Mesenchymal stem cell (in vitro differentiated cells and primary cell): ENCODE measurements at regions not wholly inside any gene's neighbourhood (a gene's known extent, or its start where the extent isn't known, plus 50 kb on each side); places are given as distances from the start of the nearest gene placed in this dataset.

Experiments used
- DNase-seq: peaks from one replicate; pipeline ENCODE4 v3.0.0-alpha.2; 2013
- H2AFZ ChIP-seq: one replicate; pipeline ENCODE4 v1.6.1; 2013; ENCODE audit warnings: low read depth, mild to moderate bottlenecking, control low read depth, inconsistent platforms, low read length, moderate library complexity
- H2AK5ac ChIP-seq: 2 replicates; pipeline ENCODE4 v1.6.1; 2013; ENCODE audit warnings: low read length, moderate library complexity, mild to moderate bottlenecking, inconsistent platforms; ENCODE audit not compliant: severe bottlenecking
- H2BK120ac ChIP-seq: one replicate; pipeline ENCODE4 v1.6.1; 2013; ENCODE audit warnings: low read depth, mild to moderate bottlenecking, inconsistent platforms, low read length, moderate library complexity
- H2BK12ac ChIP-seq, 2 experiments: one replicate each; pipeline ENCODE4 v1.6.1; 2013; ENCODE audit warnings: inconsistent platforms in 2 of 2, low read length in 2 of 2, mild to moderate bottlenecking in 2 of 2, moderate library complexity in 2 of 2, control low read depth in 1 of 2
- H2BK15ac ChIP-seq: one replicate; pipeline ENCODE4 v1.6.1; 2013; ENCODE audit warnings: mild to moderate bottlenecking, low read depth, inconsistent platforms; ENCODE audit not compliant: poor library complexity, severe bottlenecking
- H2BK5ac ChIP-seq: 2 replicates; pipeline ENCODE4 v1.6.1; 2013; ENCODE audit warnings: low read depth, mild to moderate bottlenecking, low read length, control low read depth, inconsistent platforms; ENCODE audit not compliant: poor library complexity, severe bottlenecking
- H3K14ac ChIP-seq, 2 experiments: one replicate each; pipeline ENCODE4 v1.6.1; 2013; ENCODE audit warnings: inconsistent platforms in 2 of 2, low read length in 2 of 2, control low read depth in 1 of 2, mild to moderate bottlenecking in 1 of 2, moderate library complexity in 1 of 2
- H3K18ac ChIP-seq, 2 experiments: one replicate each; pipeline ENCODE4 v1.6.1; 2013; ENCODE audit warnings: inconsistent platforms in 2 of 2, low read length in 2 of 2, control low read depth in 1 of 2, low read depth in 1 of 2, mild to moderate bottlenecking in 1 of 2
- H3K23ac ChIP-seq, 2 experiments: one replicate each; pipeline ENCODE4 v1.6.1; 2013; ENCODE audit warnings: inconsistent platforms in 2 of 2, low read length in 2 of 2, mild to moderate bottlenecking in 2 of 2, moderate library complexity in 2 of 2, control low read depth in 1 of 2
- H3K27ac ChIP-seq: 2 replicates; pipeline ENCODE4 v1.5.1; 2013; ENCODE audit warnings: mild to moderate bottlenecking, moderate library complexity, low read length, control low read depth, inconsistent platforms; ENCODE audit not compliant: poor library complexity, severe bottlenecking
- H3K27me3 ChIP-seq, 2 experiments: 2 replicates each; pipeline versions ENCODE4 v1.6.1 to v1.7.0; 2013; ENCODE audit warnings: low read length in 2 of 2, mild to moderate bottlenecking in 2 of 2, moderate library complexity in 2 of 2, control low read depth in 1 of 2, inconsistent platforms in 1 of 2; ENCODE audit not compliant: control insufficient read depth in 1 of 2, insufficient read depth in 1 of 2
- H3K36me3 ChIP-seq, 2 experiments: 2 replicates each; pipeline versions ENCODE4 v1.6.1 to v1.7.0; 2013; ENCODE audit warnings: low read length in 2 of 2, control low read depth in 1 of 2, inconsistent platforms in 1 of 2, low read depth in 1 of 2, mild to moderate bottlenecking in 1 of 2; ENCODE audit not compliant: insufficient read depth in 2 of 2, control insufficient read depth in 1 of 2
- H3K4ac ChIP-seq, 2 experiments: one replicate each; pipeline ENCODE4 v1.6.1; 2013; ENCODE audit warnings: inconsistent platforms in 2 of 2, low read length in 2 of 2, mild to moderate bottlenecking in 2 of 2, moderate library complexity in 2 of 2, control low read depth in 1 of 2, low read depth in 1 of 2
- H3K4me1 ChIP-seq: 2 replicates; pipeline ENCODE4 v1.6.1; 2013; ENCODE audit warnings: low read depth, low read length, control low read depth; ENCODE audit not compliant: control insufficient read depth, insufficient read depth
- H3K4me2 ChIP-seq: 2 replicates; pipeline ENCODE4 v1.6.1; 2013; ENCODE audit warnings: low read length, mild to moderate bottlenecking, inconsistent platforms; ENCODE audit not compliant: poor library complexity, severe bottlenecking
- H3K4me3 ChIP-seq, 2 experiments: 2 replicates each; pipeline versions ENCODE4 v1.5.1 to v1.7.0; 2013; ENCODE audit warnings: low read length in 2 of 2, mild to moderate bottlenecking in 2 of 2, control low read depth in 1 of 2, low read depth in 1 of 2; ENCODE audit not compliant: insufficient read depth in 1 of 2
- H3K79me1 ChIP-seq: replicated peaks from 2 replicates; pipeline ENCODE4 v1.6.1; 2013; ENCODE audit warnings: mild to moderate bottlenecking, control low read depth, low read length, inconsistent platforms; ENCODE audit not compliant: poor library complexity, severe bottlenecking
- H3K9ac ChIP-seq: 2 replicates; pipeline ENCODE4 v1.7.0; 2013; ENCODE audit warnings: mild to moderate bottlenecking, low read length, moderate library complexity
- H3K9me3 ChIP-seq: 2 replicates; pipeline ENCODE4 v1.7.0; 2013; ENCODE audit warnings: mild to moderate bottlenecking, low read length; ENCODE audit not compliant: control insufficient read depth
- H4K8ac ChIP-seq: one replicate; pipeline ENCODE4 v1.6.1; 2013; ENCODE audit warnings: inconsistent platforms, mild to moderate bottlenecking, low read length, moderate library complexity
- H4K91ac ChIP-seq: one replicate; pipeline ENCODE4 v1.6.1; 2013; ENCODE audit warnings: mild to moderate bottlenecking, low read length, inconsistent platforms
- WGBS: methylation state at CpG from one replicate; pipeline ENCODE4 v1.1.7; 2013; ENCODE audit warnings: mixed read lengths; 5-methylcytosine and 5-hydroxymethylcytosine counted together

DNA sequence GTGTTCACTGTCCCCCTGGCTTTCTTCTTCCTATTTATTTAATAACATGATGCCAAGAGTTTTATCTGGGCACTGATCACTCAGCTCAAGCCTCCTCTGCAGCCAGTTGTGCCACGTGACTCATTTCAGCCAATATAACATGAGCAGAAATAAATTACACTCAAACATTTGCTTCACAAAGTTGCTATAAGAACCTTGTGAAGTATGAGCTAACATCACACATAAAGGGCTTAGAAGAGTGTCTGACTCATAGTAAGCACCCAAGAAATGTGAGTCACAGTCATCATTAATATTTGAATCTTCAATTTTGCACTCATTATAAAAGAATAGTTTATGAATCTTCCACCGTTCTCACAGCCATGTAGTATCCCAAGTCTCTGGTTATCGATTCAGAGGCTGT, 414.6 kb upstream of the NPVF start:
- Histone ChIP-seq H3K23ac (no peak overlapping the region), H4K91ac (no peak overlapping the region), H3K27me3 (no peaks in the 10 kb centered on the region), H2BK120ac (no peak overlapping the region), H3K4ac (no peak overlapping the region), H3K27ac (no peak overlapping the region), H3K36me3 (no peaks in the 10 kb centered on the region), H3K9ac (no peak overlapping the region), H2AFZ (no peak overlapping the region), H2BK15ac (no peak overlapping the region), H2BK12ac (no peak overlapping the region), H3K14ac (no peak overlapping the region), H3K4me2 (no peak overlapping the region), H2BK5ac (no peak overlapping the region), H4K8ac (no peak overlapping the region), H3K79me1 (no peaks in the 10 kb centered on the region), H3K4me1 (peaks cover 1% of the 10 kb centered on the region), H3K9me3 (no peaks in the 10 kb centered on the region), H3K18ac (no peak overlapping the region), H3K4me3 (no peak overlapping the region), H2AK5ac (no peak overlapping the region)
- no peak for DNase-seq
- WGBS = 88% methylated on average over 3 of the region's 3 CpGs

DNA sequence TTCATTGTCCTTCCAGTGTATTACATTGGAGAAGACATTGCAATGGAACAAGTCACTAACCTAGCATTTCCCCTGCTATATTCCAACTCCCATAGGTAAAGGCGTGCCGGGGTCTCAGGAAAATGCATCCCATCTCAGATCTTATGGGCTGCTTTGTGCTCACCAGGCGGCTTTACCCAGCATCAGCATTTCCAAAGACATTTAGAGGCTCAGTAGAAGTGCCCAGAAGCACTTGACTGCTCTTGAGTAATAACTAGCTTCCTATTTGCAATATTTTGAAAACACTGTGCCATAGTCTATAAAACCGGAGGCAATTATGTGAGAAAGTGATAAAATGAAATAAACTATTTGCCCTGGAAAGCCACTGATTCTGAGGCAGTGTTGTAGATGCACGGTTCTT, 415.0 kb upstream of the NPVF start:
- no peaks in the 10 kb centered on the region for H3K27me3 ChIP-seq
- H2BK12ac ChIP-seq = no peak overlapping the region
- H3K36me3 ChIP-seq = no peaks in the 10 kb centered on the region
- no peak overlapping the region for H2AK5ac ChIP-seq
- no peak overlapping the region for H3K18ac ChIP-seq
- H2BK120ac ChIP-seq = no peak overlapping the region
- H2AFZ ChIP-seq = no peak overlapping the region
- no peak overlapping the region for H3K4ac ChIP-seq
- H3K23ac ChIP-seq = no peak overlapping the region
- DNase-seq = no peak
- peaks cover 1% of the 10 kb centered on the region for H3K4me1 ChIP-seq
- no peak overlapping the region for H2BK5ac ChIP-seq
- H2BK15ac ChIP-seq = no peak overlapping the region
- H3K79me1 ChIP-seq = no peaks in the 10 kb centered on the region
- no peak overlapping the region for H3K27ac ChIP-seq
- H3K9ac ChIP-seq = no peak overlapping the region
- WGBS = 84% methylated on average over 5 of the region's 5 CpGs
- H4K91ac ChIP-seq = no peak overlapping the region
- no peak overlapping the region for H3K4me3 ChIP-seq
- H3K9me3 ChIP-seq = no peaks in the 10 kb centered on the region
- no peak overlapping the region for H3K14ac ChIP-seq
- no peak overlapping the region for H4K8ac ChIP-seq
- no peak overlapping the region for H3K4me2 ChIP-seq

DNA sequence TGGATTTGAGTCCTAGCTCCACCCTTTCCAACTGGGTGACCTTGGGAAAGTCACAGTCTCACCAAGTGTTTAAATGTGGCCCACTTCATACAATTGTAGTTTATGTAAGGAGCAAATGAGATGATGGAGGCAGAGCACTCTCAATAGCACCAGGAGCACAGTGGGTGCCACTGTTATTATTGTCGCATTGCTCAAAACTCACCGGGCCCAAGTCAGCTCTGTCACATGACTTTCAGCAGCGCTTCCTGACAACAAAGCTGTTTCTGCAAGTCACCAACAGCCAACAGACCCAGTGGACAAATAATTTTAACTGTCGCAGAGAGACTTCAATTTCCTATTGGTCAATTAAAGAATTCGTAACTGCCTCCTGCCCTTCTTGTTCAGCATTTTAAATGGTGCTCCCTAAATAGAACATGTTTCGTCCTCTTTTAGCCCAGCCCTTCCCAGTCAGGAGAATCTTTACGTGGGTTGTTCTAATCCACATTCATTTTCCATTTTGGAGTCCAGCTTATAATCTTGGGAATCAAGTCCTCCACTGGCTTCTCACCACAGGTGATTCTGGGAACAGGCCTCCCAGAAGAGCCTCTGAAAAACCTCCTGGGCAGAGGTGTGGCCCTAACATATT, 415.6 kb upstream of the NPVF start:
- Histone ChIP-seq H2BK120ac (no peak overlapping the region), H4K8ac (no peak overlapping the region), H3K27ac (no peak overlapping the region), H3K4me3 (no peak overlapping the region), H3K4ac (no peak overlapping the region), H2BK12ac (no peak overlapping the region), H3K14ac (no peak overlapping the region), H2AFZ (no peak overlapping the region), H3K27me3 (no peaks in the 10 kb centered on the region), H3K4me2 (no peak overlapping the region), H3K9me3 (no peaks in the 10 kb centered on the region), H2BK5ac (no peak overlapping the region), H2BK15ac (no peak overlapping the region), H2AK5ac (no peak overlapping the region), H3K9ac (no peak overlapping the region), H3K36me3 (no peaks in the 10 kb centered on the region), H3K18ac (no peak overlapping the region), H3K23ac (no peak overlapping the region), H3K4me1 (peaks cover 1% of the 10 kb centered on the region), H4K91ac (no peak overlapping the region), H3K79me1 (no peaks in the 10 kb centered on the region)
- no peak for DNase-seq
- WGBS = 89% methylated on average over 7 of the region's 7 CpGs

- H3K23ac ChIP-seq = no peak overlapping the region
- H3K4me2 ChIP-seq = no peak overlapping the region
- 70% methylated on average over 6 of the region's 6 CpGs for WGBS
- no peak overlapping the region for H3K4me3 ChIP-seq
- H3K79me1 ChIP-seq = no peaks in the 10 kb centered on the region
- H2AFZ ChIP-seq = no peak overlapping the region
- no peak overlapping the region for H3K14ac ChIP-seq
- no peak overlapping the region for H2BK15ac ChIP-seq
- peaks cover 1% of the 10 kb centered on the region for H3K4me1 ChIP-seq
- H3K36me3 ChIP-seq = no peaks in the 10 kb centered on the region
- no peaks in the 10 kb centered on the region for H3K9me3 ChIP-seq
- H3K4ac ChIP-seq = no peak overlapping the region
- no peak overlapping the region for H3K27ac ChIP-seq
- H4K8ac ChIP-seq = peak overlapping the region; percentile 40
- no peak overlapping the region for H3K18ac ChIP-seq
- no peak overlapping the region for H2AK5ac ChIP-seq
- H2BK120ac ChIP-seq = no peak overlapping the region
- H3K9ac ChIP-seq = no peak overlapping the region
- H3K27me3 ChIP-seq = no peaks in the 10 kb centered on the region
- H4K91ac ChIP-seq = no peak overlapping the region
- H2BK5ac ChIP-seq = no peak overlapping the region
- DNase-seq = no peak
- H2BK12ac ChIP-seq = no peak overlapping the region
Observed at GRCh38 chr7:25646726-25647413, 418.6 kb upstream of the NPVF start.
